Activated T-cell treated with anti-CD3 and anti-CD28 coated beads for 4 hours (primary cell): ENCODE measurements at regions not wholly inside any gene's neighbourhood (a gene's known extent, or its start where the extent isn't known, plus 50 kb on each side); places are given as distances from the start of the nearest gene placed in this dataset.
"Not testable (repeated sequence)": the region's sequence is repeated elsewhere in the genome, so short reads cannot be mapped to it uniquely, and the experiment has no call there.

Experiments
- DNase-seq: peaks from one replicate; pipeline ENCODE4 v3.0.0-alpha.2; 2020

DNA sequence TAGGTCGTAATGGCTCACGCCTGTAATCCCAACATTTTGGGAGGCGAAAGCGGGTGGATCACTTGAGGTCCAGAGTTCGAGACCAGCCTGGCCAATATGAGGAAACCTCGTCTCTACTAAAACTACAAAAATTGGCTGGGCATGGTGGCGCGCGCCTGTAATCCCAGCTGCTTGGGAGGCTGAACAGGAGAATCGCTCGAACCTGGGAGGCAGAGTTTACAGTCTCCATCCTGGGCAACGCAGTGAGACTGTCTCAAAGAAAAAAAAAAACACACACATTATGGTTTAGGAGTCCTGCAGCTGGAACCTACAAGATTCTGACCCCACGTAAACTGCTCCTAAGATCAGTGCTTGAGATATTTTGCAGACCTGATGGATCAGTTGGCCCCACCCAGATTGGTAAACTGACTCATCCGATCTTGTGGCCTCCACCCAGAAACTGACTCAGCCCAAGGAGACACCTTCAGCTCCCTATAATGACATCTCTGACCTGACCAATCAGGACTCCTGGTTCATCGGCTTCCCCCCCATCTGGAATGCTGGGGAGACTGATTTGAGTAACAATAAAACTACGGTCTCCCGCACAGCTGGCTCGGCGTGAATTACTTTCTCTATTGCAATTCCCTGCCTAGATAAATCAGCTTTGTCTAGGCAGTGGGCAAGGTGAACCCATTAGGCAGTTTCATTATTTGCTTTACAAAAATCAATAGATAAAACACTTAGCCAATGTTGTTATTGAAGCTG, 96.2 kb upstream of the BTN3A2 start:
- DNase-seq, result no peak

DNA sequence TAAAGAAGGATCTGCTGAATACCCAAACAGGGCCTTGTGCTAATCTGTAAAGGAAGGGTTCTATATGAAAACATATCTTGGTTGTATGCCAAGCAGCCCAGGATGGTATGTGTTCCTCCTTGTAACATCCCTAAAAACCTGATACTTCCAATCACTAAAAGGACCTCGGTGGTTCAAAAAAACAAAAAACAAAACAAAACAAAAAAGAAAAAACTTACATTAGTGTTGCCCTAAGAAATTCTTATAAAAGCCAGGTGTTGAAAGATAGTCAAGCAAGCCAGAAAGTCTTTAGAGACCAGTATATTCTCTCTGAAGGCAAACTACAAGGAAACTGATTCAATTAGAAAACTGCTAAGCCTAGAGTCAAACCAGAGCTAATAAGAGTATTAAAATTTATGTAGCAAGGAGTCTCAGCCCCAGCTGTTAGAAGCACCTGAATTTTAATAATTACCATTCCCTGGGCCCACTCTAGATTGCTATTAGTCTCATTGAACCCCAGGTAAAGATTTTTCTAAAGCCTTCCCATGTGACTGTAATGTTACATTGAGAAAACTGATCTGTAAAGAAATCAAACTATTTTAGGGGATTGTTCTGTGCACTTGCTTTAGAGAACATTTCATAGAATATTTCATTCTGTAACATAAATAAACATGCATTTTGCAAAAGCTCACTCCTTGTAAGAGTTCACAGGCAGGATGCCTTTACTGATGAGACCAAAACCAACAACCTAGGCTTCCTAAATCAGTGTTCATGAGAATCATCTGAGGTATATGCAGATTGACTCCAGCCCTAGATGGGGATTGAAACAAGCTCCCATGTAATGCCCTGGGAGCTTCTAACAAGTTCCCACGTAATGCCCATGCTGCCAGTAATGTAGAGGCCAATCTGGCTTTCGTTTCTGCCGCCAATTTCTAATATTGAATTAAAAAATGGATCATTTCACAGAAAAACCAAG, 95.2 kb upstream of the BTN3A2 start:
- no peak for DNase-seq

DNA sequence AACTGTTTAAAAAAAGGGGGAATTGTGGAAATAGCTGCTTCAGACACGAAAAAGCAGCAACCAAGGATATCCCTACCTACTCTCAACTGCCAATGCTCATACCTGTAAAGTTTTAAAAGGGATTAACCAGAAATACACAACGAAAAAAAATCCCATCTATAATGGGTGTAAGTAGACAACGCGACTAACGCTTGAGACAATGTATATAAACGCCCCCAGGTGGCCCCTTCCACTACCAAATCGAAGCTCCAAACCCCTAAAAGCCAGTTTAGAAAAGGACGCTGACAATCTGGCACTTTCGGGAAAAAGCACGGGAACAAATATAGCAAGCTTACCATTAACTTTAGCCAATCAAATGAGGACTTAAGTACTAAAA, 94.5 kb upstream of the BTN3A2 start:
- no peak for DNase-seq

DNA sequence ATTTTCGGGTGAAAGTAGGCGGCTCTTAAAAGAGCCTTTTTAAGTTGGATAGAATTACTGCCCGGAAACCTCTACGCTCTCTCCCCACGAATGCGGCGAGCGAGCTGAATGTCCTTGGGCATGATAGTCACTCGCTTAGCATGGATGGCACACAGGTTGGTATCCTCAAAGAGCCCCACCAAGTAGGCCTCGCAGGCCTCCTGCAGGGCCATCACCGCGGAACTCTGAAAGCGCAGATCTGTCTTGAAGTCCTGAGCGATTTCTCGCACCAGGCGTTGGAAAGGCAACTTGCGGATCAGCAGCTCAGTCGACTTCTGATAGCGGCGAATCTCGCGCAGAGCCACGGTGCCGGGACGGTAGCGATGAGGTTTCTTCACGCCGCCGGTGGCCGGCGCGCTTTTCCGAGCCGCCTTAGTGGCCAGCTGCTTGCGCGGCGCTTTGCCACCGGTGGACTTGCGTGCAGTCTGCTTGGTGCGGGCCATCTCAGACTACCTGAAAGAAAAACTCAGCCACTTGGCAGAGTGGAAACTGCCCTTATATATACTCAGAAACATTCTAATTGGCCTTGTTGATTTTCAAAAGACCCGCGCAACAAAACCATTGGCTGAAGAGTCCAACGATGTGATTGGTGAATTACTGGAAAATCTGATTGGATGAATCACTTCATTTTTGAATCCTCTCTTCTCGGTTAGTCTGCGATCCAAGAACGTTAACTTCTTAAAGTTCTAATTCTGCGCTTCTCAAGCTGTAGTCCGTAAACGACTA, 93.9 kb upstream of the BTN3A2 start:
- DNase-seq, result peak; percentile 79

- DNase-seq, result no peak
Measured at GRCh38 chr6:26271668-26272024, 93.4 kb upstream of the BTN3A2 start.

DNA sequence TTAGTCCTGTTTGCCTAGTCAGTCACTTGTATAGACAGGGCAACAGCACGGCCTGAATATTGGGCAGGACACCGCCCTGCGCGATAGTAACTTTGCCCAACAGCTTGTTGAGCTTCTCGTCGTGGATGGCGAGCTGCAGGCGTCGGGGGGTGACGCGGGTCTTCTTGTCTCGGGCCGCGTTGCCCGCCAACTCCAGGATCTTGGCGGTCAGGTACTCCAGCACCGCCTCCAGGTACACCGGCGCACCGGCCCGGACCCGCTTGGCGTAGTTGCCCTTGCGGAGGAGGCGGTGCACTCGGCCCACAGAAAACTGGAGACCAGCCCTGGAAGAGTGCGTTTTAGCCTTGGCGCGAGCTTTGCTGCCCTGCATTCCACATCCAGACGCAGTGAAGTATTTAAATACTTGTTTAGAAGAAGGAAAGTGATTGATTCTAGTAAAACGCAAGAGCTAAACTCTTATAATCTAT, 92.8 kb upstream of the BTN3A2 start:
- no peak for DNase-seq

- DNase-seq, result no peak
Measured at GRCh38 chr6:26273673-26274588, 91.1 kb upstream of the BTN3A2 start.

DNA sequence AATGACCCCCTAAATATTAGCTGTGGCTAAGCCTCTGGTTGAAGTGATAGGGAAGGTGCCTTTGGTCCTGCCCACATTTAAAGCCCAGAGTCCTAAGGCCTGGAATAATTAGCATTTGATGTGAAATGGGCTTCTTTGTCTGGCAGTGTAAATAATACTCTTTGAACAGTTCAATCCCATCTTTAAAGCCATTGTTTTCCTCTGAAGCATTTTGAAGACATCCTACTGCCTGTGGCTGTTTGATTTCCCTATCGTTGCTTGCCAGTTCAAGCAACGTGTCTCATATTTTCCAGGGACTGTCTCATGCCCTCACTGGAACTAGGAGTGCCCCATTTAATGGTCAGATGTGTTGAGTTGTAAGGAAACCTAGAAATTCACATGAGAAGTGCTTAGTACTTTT, 89.3 kb upstream of the BTN3A2 start:
- no peak for DNase-seq

- DNase-seq, result no peak
Measured at GRCh38 chr6:26276841-26277648, 88.0 kb upstream of the BTN3A2 start.

DNA sequence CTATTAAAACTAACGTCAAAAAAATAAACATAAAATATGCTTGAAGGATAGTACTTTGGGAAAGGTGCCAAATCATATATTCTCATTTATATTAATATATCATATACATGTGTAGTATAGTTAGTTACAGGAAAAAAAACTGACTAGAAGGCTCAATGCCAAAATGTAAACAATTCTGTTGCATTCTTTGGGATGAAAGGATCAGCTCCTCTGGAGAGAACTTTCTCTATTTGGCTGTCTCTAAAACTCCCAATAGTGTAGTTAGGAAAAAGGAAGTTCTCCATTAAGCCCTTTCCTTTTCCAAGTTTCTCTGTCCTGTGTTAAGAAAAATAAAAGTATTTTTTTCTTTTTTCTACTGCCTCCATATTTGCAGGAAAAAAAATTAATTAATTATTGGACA, 86.5 kb upstream of the BTN3A2 start:
- DNase-seq, result no peak

GRCh38 chr6:26279371-26279770, 85.6 kb upstream of the BTN3A2 start:
- not testable (repeated sequence) for DNase-seq

DNA sequence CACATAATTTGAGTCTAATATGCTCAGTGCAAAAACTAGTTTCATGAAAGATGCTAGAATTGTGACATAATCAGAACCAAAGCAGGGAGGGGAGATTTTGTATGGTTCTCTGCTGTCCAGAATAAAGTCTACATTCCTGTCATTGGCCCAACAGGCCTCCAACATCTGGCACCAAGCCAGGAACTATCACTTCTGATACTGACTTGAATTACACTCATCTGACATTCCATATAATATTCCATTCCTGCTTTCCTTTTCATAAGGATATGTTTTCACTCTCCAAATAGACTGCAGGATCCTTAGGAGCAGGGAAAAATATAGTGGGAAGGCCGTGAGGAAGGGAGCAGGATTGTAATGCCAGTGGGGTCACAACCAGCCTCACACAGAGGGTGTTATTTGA, 84.6 kb upstream of the BTN3A2 start:
- no peak for DNase-seq

- DNase-seq, result no peak
Measured at GRCh38 chr6:26284537-26285142, 80.4 kb upstream of the BTN3A2 start.

DNA sequence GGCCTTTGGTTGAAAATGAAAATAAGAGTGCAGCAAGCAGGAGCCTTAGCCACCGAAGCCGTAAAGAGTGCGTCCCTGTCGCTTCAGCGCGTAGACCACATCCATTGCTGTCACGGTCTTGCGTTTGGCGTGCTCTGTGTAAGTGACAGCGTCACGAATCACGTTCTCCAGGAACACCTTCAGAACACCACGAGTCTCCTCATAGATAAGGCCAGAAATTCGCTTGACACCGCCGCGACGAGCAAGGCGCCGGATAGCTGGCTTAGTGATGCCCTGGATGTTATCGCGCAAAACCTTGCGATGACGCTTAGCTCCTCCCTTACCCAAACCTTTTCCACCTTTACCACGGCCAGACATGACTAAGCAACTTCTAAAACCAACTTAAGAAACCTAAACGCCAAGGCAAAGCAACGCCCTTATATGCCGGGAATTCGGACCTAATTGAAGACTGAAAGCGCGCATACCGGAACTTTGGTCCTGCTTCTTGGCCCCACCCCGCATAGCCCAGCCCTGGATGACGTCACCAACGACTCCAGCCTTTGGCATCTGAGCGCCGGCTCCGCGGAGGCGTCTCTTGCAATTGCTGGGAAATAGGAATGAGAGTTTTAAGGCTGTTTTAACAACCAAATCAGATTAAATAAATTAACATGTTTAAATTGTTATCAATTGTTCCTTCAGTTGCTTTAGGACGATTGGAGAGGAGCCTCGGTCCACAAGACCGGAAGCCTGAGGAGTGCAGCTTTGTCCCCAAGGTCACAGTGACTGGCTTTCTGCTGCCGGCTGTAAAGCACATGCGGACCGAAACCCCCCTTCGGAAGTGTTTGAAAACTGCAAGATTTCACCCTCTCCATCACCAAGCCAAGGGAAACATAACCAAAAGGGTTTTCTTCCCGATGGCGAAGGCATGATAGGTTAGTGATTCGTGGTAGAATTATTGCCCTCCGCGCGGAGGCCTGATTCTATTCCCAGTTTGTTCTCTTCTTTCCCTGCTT, 79.6 kb upstream of the BTN3A2 start:
- DNase-seq, result peak; percentile 94

DNA sequence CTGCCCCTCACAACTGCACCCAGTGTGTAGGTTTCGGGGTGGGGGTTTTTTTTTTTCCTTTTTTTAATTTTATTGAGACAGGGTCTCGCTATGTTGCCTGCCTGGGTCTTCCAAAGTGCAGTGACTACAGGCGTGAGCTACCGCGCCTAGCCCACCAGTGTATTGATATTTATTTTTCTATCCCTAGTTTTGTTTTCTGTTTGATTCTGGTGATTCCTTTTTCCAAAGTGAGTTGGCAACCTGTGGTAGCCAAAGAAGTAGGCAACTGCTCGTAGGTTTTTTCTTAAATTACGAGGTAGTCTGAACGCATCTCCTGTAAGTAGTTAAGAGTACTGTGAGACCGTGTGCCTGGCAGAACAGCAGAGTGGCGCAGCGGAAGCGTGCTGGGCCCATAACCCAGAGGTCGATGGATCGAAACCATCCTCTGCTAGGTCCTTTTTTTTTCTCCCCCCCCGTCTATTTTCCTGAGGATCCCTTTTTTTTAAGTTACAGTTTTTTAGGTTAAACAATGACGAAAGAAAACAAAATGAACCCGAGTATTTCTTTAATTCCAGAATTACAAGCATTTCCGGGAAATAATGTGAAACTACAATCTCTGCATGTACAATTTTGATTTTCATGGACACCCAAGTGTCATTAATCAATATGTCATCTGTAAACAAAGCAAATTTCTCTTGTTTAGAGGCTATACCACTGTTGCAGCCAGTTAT, 78.7 kb upstream of the BTN3A2 start:
- peak; percentile 75 for DNase-seq

- no peak for DNase-seq
Measured at GRCh38 chr6:26288155-26288554, 76.8 kb upstream of the BTN3A2 start.

- no peak for DNase-seq
Measured at GRCh38 chr6:26290941-26291340, 74.1 kb upstream of the BTN3A2 start.

DNA sequence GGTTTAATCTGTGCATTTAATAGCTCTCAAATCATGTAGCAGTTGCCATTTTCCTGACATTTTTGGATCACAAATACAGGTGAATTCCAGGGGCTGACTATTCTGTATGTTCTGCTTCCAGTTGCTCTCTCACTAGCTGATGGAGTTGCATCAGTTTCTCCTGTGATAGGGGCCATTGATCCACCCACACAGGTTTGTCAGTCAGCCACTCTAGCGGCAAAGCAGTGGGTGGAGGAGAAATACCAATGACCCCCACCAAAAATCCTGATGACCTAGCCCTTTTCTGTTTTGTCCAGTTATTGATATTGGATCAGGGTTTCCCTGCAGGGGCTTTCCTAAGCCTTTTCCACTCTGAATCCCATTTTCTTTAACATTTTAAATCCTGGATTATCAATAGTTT, 72.3 kb upstream of the BTN3A2 start:
- no peak for DNase-seq

- no peak for DNase-seq
Measured at GRCh38 chr6:26294302-26294701, 70.7 kb upstream of the BTN3A2 start.
